ENCODE measurements at regions not wholly inside any gene's neighbourhood (a gene's known extent, or its start where the extent isn't known, plus 50 kb on each side); places are given as distances from the start of the nearest gene placed in this dataset.

- ATAC-seq (peak; percentile 19), DNase-seq (no peak)
- H3K27me3 ChIP-seq: peaks cover 10% of the 10 kb centered on the region
- H3K27ac ChIP-seq: no peak overlapping the region
- TF ChIP-seq, protein P1, sequence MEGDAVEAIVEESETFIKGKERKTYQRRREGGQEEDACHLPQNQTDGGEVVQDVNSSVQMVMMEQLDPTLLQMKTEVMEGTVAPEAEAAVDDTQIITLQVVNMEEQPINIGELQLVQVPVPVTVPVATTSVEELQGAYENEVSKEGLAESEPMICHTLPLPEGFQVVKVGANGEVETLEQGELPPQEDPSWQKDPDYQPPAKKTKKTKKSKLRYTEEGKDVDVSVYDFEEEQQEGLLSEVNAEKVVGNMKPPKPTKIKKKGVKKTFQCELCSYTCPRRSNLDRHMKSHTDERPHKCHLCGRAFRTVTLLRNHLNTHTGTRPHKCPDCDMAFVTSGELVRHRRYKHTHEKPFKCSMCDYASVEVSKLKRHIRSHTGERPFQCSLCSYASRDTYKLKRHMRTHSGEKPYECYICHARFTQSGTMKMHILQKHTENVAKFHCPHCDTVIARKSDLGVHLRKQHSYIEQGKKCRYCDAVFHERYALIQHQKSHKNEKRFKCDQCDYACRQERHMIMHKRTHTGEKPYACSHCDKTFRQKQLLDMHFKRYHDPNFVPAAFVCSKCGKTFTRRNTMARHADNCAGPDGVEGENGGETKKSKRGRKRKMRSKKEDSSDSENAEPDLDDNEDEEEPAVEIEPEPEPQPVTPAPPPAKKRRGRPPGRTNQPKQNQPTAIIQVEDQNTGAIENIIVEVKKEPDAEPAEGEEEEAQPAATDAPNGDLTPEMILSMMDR (IDR thresholded peaks at IDR 0.05): no peak
- intact Hi-C loops (cut with DNase I): no loop called here
- no peaks in the 10 kb centered on the region for H3K9me3 ChIP-seq
- no peaks in the 10 kb centered on the region for H3K36me3 ChIP-seq
- peaks cover 5% of the 10 kb centered on the region for H3K4me1 ChIP-seq
- H3K4me3 ChIP-seq: no peak overlapping the region
Observed at GRCh38 chr14:76576047-76576741, 185.1 kb upstream of the VASH1 start.

- TF ChIP-seq, protein P1 (IDR thresholded peaks at IDR 0.05): no peak
- Histone ChIP-seq H3K27ac (no peak overlapping the region), H3K27me3 (peaks cover 10% of the 10 kb centered on the region), H3K36me3 (no peaks in the 10 kb centered on the region), H3K4me1 (peaks cover 5% of the 10 kb centered on the region), H3K4me3 (no peak overlapping the region), H3K9me3 (no peaks in the 10 kb centered on the region)
- ATAC-seq (no peak), DNase-seq (no peak)
- intact Hi-C loops (cut with DNase I): no loop called here
Observed at GRCh38 chr14:76577090-76577489, 184.2 kb upstream of the VASH1 start.

DNA sequence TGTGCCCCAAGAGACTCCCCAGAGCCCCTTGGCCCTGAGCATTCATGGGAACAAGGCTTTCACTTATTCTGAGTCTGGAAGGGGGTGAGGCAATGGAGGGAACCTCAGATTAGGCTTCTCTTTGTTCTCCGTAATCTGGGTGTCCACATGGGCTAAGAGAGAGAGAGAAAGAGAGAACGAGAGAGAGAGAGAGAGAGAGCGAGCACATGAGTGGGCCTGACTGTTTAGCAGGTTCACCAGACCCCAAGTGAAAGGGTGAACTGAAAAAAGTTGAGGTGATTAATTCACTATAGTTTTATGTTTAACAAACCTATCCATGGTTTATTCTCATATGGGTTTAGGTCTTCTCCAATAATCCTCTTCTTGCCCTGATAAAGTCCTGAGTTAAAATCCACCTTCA is 183.4 kb upstream of the VASH1 start:
- Histone ChIP-seq H3K27ac (no peak overlapping the region), H3K9me3 (no peaks in the 10 kb centered on the region), H3K27me3 (peaks cover 10% of the 10 kb centered on the region), H3K36me3 (no peaks in the 10 kb centered on the region), H3K4me1 (peaks cover 5% of the 10 kb centered on the region), H3K4me3 (no peak overlapping the region)
- ATAC-seq (no peak), DNase-seq (no peak)
- intact Hi-C loops (cut with DNase I): no loop called here
- TF ChIP-seq, protein P1 (IDR thresholded peaks at IDR 0.05): no peak

DNA sequence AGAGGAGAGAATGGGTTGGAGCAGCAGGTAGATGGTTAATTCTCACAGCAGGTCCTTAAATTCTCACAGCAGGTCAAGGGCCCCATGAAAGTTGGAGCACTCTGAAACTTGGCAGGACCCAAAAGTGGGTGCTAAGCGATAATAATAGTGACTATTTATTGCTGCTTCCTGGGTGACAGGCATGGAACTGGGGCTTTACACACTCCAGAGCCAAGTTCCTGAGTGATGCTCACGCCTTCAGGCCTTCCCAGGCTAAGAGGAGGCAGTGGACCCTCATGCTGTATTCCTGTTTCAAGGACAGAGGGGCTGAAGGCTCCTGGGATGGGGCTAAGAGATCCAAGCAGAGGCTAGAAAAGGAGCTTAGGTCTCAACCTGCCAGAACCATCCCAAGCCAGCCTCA is 180.9 kb upstream of the VASH1 start:
- ATAC-seq: no peak
- no peak for DNase-seq
- intact Hi-C loops (cut with DNase I): no loop called here

DNA sequence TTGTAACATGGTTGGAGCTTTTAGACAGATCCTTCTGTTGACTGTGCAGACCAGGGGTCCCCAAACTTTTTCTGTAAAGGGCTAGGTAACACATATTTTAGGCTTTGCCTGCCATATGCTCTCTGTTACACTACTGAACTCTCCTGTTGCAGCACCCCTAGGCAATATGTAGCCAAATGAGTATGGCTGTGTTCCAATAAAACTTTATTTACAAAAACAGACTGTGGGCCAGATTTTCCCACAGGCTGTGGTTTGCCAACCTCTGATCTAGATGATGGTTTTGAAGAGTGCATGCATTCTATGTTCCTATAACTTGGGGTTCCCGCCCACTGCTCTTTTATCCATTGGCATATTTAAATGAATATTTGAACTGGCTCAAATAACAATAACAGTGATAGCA is 180.3 kb upstream of the VASH1 start:
- Histone ChIP-seq H3K4me1 (peaks cover 5% of the 10 kb centered on the region), H3K27me3 (no peaks in the 10 kb centered on the region), H3K27ac (no peak overlapping the region), H3K9me3 (no peaks in the 10 kb centered on the region), H3K36me3 (no peaks in the 10 kb centered on the region), H3K4me3 (no peak overlapping the region)
- DNase-seq (no peak), ATAC-seq (no peak)
- TF ChIP-seq, protein P1 (IDR thresholded peaks at IDR 0.05): no peak
- intact Hi-C loops (cut with DNase I): no loop called here

More for the DNA sequence above, 180.9 kb upstream of the VASH1 start:
- no peaks in the 10 kb centered on the region for H3K27me3 ChIP-seq
- TF ChIP-seq, protein P1 (IDR thresholded peaks at IDR 0.05): no peak
- H3K27ac ChIP-seq: no peak overlapping the region
- H3K4me3 ChIP-seq: no peak overlapping the region
- no peaks in the 10 kb centered on the region for H3K36me3 ChIP-seq
- no peaks in the 10 kb centered on the region for H3K9me3 ChIP-seq
- peaks cover 5% of the 10 kb centered on the region for H3K4me1 ChIP-seq

- intact Hi-C loops (cut with DNase I): no loop called here
- H3K27ac ChIP-seq: no peak overlapping the region
- H3K4me1 ChIP-seq: no peaks in the 10 kb centered on the region
- H3K9me3 ChIP-seq: no peaks in the 10 kb centered on the region
- no peaks in the 10 kb centered on the region for H3K36me3 ChIP-seq
- DNase-seq: no peak
- TF ChIP-seq, protein P1 (IDR thresholded peaks at IDR 0.05): no peak
- no peak overlapping the region for H3K4me3 ChIP-seq
- H3K27me3 ChIP-seq: no peaks in the 10 kb centered on the region
- no peak for ATAC-seq
Observed at GRCh38 chr14:76581592-76581991, 179.7 kb upstream of the VASH1 start.
